Peyer's patch (tissue), 4 donors: ENCODE measurements at regions not wholly inside any gene's neighbourhood (a gene's known extent, or its start where the extent isn't known, plus 50 kb on each side); places are given as distances from the start of the nearest gene placed in this dataset.

Source experiments
- POLR2A ChIP-seq, 2 donors: fragments of 450-650 bp; IDR thresholded peaks; one replicate each; pipeline ENCODE4 v1.5.1; 2017; ENCODE audit warnings: antibody characterized with exemption in 2 of 2, mild to moderate bottlenecking in 2 of 2, moderate library complexity in 2 of 2
- TF ChIP-seq, protein P1 (sequence below), 6 experiments: fragments of 450-650 bp in 4 of 6; fragments of 200-600 bp in 2 of 6; sonication (generic) in 1 of 6; IDR thresholded peaks; one replicate each; pipeline ENCODE4 v1.5.1; 2017 to 2019; ENCODE audit warnings: antibody characterized with exemption in 6 of 6, mild to moderate bottlenecking in 3 of 6, moderate library complexity in 1 of 6

- TF ChIP-seq, protein P1, sequence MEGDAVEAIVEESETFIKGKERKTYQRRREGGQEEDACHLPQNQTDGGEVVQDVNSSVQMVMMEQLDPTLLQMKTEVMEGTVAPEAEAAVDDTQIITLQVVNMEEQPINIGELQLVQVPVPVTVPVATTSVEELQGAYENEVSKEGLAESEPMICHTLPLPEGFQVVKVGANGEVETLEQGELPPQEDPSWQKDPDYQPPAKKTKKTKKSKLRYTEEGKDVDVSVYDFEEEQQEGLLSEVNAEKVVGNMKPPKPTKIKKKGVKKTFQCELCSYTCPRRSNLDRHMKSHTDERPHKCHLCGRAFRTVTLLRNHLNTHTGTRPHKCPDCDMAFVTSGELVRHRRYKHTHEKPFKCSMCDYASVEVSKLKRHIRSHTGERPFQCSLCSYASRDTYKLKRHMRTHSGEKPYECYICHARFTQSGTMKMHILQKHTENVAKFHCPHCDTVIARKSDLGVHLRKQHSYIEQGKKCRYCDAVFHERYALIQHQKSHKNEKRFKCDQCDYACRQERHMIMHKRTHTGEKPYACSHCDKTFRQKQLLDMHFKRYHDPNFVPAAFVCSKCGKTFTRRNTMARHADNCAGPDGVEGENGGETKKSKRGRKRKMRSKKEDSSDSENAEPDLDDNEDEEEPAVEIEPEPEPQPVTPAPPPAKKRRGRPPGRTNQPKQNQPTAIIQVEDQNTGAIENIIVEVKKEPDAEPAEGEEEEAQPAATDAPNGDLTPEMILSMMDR (IDR thresholded peaks at IDR 0.05), result no peak
- no peak for TF ChIP-seq POLR2A (IDR thresholded peaks at IDR 0.05)
These were observed 91.6 kb downstream of the RHOB start for GRCh38 chr2:20538308-20539132.
